NCI-H2196 treated with DMSO at 0.1 percent for 48 hours (cell line): ENCODE measurements at regions not wholly inside any gene's neighbourhood (a gene's known extent, or its start where the extent isn't known, plus 50 kb on each side); places are given as distances from the start of the nearest gene placed in this dataset.

ENCODE experiments used
- DNase-seq: peaks from one replicate; lab custom pipeline; 2025; ENCODE audit not compliant: unreplicated experiment; lab: John Stamatoyannopoulos, UW

GRCh38 chr2:58449286-58450010 is 208.3 kb upstream of the FANCL start:
- no peak for DNase-seq

DNA sequence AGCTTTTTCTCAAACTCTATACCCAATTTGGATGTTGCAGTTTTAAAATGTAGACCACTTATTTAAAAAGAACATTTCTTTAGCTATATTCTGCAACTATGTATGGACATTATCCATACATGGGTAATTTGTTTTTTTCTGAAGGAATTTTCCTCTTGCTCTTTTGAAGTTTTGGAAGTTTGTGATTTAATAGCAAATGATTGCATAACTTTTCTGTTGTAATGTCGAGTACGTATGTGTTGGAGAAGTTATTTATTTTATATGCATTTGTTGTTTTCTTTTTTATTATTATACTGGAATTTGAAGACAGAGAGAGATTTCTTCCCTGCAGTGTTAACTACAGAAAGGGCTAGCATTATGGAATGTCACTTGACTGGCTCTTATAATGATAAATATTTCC is 207.7 kb upstream of the FANCL start:
- no peak for DNase-seq

DNA sequence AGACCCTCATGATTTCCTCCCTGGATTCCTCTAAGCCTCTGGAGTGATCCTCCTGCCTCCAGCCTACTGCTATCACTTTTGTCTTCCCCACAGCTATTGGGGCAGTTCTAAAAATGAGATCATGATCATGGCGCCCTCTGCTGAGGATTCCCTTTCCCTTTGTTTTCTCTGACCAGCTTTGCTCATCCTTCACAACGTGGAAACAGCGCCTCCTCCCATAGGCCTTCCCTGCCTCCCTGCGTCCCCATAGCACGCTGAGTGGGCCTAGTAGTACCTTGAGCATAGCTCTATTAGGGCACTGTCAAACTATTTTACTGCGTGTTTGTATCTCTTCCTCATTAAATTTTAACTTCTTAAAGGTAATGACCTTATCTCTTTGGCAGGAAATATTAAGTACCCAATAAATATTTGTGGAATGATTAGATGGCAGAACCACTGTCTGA is 207.0 kb upstream of the FANCL start:
- DNase-seq, result no peak

GRCh38 chr2:58447586-58447985 is 206.5 kb upstream of the FANCL start:
- no peak for DNase-seq

- DNase-seq, result no peak
Measured at GRCh38 chr2:58441643-58442042, 200.5 kb upstream of the FANCL start.

DNA sequence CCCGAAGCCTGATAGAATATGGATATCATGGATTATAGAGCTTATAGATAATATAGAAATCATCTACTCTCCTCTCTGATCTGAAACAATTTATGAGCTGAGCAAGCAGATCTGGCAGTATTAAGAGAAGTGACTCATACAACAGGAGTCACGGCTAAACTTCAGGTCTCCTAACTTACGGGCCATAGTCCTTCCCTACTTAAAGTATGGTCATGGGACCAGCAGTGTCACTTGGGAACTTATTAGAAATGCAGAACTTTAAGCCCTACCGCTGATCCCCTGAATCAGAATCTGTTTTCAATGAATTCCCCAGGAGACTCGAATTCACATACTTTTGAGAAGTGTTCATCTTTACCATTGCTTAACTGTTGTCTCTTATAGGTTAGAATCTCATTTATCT is 195.7 kb upstream of the FANCL start:
- no peak for DNase-seq

DNA sequence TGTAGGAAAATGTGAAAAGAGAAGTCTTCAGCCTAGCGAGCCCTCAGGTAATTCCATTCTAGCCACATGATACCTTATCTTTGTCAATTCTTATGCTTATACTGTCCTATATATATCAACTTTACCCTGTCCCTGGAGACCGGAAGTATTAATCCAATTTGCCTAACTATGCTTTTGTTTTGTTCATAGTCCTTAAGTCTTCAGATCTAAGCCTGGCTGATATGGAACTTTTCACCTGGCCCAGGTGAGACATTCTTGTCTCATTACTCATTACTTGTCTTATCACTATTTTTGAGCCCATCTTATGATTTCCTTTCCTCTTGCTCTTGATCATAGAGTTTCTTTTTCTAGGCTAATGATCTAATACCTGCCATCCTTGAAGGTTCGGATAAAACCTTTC is 194.1 kb upstream of the FANCL start:
- DNase-seq, result no peak

- no peak for DNase-seq
Measured at GRCh38 chr2:58434692-58435091, 193.6 kb upstream of the FANCL start.

- no peak for DNase-seq
Measured at GRCh38 chr2:58432491-58433170, 191.5 kb upstream of the FANCL start.

GRCh38 chr2:58429014-58429875 is 188.1 kb upstream of the FANCL start:
- no peak for DNase-seq

GRCh38 chr2:58428096-58429013 is 187.2 kb upstream of the FANCL start:
- DNase-seq, result no peak

DNA sequence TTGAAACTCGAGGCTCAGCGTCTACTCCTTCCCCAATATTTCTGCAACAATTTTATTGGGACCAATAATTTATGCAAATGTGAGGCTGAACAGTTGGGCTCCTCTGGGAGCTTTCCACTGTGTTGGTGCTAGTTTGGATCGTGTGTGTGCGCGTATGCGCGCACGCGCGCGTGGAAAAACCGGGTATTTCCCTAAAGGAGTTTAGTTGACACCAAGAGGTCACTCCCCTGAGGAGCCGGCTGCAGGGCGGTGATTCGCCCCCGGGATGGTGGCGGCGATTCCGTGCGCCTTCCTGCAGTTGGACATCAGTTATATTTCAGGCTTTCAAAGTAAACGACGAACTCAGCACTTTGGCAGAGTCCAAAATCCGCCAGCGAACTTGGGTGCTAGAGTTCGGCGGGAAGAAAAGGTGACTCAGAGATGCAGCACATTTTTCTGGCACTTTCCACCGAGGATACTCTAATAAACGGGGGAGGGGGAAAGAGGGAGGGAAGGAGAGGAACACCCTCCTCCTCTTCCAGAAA is 186.5 kb upstream of the FANCL start:
- DNase-seq, result no peak

DNA sequence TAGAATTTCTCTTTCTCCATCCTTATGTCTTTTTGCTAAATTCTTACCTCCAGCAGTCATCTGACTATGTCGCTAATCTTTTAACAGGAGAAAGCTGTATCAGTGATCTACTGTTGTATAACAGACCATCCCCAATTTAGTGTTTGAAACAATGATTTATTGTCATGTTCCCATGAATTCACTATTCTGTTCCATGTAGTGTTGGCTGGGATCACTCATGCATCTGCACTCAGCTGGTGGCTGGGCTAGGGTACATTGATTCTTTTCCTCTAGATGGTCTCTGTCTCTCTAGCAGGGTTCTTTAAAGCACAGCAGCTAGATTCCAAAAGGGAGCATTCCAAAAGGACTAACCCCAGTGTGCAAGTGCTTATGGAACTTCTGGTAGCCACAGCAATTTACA is 184.2 kb upstream of the FANCL start:
- DNase-seq, result no peak

DNA sequence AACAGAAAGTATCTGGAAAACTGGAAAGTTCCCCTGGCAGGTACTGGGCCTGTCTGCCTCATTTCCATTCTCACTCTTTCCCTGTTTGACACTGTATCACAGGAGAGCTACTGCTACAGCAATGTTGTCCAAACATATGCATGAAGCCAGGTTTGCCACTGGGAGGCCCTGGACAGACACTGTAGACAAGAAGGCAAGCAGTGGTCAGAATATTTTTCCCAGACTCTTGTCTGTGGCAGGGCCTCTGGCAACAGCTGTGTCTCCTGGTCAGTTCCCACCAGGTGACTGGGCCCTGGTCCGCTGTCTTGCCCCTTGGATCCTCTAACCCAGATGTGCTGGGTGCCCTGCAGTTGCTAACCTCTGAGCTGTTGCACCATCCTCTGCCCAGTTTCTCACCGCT is 178.9 kb upstream of the FANCL start:
- no peak for DNase-seq

- DNase-seq, result no peak
Measured at GRCh38 chr2:58416696-58417095, 175.6 kb upstream of the FANCL start.

DNA sequence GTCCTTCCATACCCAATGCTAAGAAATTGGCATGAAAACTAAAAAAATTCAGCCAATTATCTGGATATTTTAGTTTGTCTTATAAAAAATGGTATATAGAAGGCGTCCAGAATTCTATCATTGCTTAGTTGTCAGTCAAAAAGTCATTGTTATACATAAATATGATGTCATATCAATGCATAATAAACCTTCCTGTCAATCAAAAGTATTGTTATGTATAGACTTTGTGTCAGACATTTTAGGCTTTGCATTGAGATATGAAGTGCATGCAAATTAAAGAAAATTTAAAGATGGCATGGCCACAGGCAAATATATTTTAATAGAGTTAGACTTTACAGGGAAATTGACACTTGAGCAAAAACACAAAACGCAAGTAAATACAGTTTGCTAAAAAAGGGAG is 173.4 kb upstream of the FANCL start:
- DNase-seq, result no peak

DNA sequence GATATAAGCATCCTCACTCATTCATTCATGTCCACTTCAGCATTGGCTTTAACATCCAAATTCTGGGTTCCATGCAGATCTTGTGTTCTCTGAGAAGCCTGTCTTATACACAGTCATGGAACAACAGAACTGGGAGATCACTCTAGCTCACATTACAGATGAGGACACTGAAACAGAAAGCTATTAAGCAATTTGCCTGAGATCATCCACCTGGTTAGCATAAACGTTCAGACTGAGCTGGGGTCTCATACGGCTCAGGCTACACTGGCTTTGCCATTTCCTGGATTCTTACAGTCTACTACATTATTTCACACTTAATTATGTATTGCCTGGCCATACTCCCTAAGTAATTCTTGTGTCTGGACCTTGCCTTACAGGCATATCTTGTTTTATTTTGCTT is 169.4 kb upstream of the FANCL start:
- DNase-seq, result no peak

GRCh38 chr2:58407487-58407886 is 166.4 kb upstream of the FANCL start:
- no peak for DNase-seq

GRCh38 chr2:58405341-58405740 is 164.2 kb upstream of the FANCL start:
- DNase-seq, result no peak

- no peak for DNase-seq
Measured at GRCh38 chr2:58401936-58402335, 160.8 kb upstream of the FANCL start.

- DNase-seq, result no peak
Measured at GRCh38 chr2:58398406-58398805, 157.3 kb upstream of the FANCL start.
